ENCODE measurements at regions not wholly inside any gene's neighbourhood (a gene's known extent, or its start where the extent isn't known, plus 50 kb on each side); places are given as distances from the start of the nearest gene placed in this dataset.

- DNase-seq = no peak
- Histone ChIP-seq H3K4me3 (no peak overlapping the region), H3K27me3 (ENCODE audit: low read depth) (no peaks in the 10 kb centered on the region), H3K36me3 (no peaks in the 10 kb centered on the region), H3K4me1 (no peaks in the 10 kb centered on the region), H3K9me3 (replicated peaks) (no peaks in the 10 kb centered on the region), H3K27ac (replicated peaks) (no peak overlapping the region)
- intact Hi-C loops (cut with micrococcal nuclease) = no loop called here
- no peak for TF ChIP-seq CTCF (IDR thresholded peaks at IDR 0.05; ENCODE audit: borderline replicate concordance)
Measured at GRCh38 chr3:168552251-168552650, 456.5 kb upstream of the GOLIM4 start.

- intact Hi-C loops (cut with micrococcal nuclease) = no loop called here
- no peak for DNase-seq
- H3K27ac ChIP-seq (replicated peaks) = no peak overlapping the region
Measured at GRCh38 chr3:168548719-168549118, 453.0 kb upstream of the GOLIM4 start.

GRCh38 chr3:168546707-168547106 lies 451.0 kb upstream of the GOLIM4 start:
- H3K36me3 ChIP-seq = no peaks in the 10 kb centered on the region
- H3K27me3 ChIP-seq (ENCODE audit: low read depth) = no peaks in the 10 kb centered on the region
- H3K9me3 ChIP-seq (replicated peaks) = no peaks in the 10 kb centered on the region
- H3K4me1 ChIP-seq = peaks cover 6% of the 10 kb centered on the region
- DNase-seq = no peak
- TF ChIP-seq CTCF (IDR thresholded peaks at IDR 0.05; ENCODE audit: borderline replicate concordance) = no peak
- no peak overlapping the region for H3K27ac ChIP-seq (replicated peaks)
- intact Hi-C loops (cut with micrococcal nuclease) = no loop called here
- no peak overlapping the region for H3K4me3 ChIP-seq

More at GRCh38 chr3:168548719-168549118, 453.0 kb upstream of the GOLIM4 start:
- H3K4me3 ChIP-seq = no peak overlapping the region
- no peak for TF ChIP-seq CTCF (IDR thresholded peaks at IDR 0.05; ENCODE audit: borderline replicate concordance)
- no peaks in the 10 kb centered on the region for H3K27me3 ChIP-seq (ENCODE audit: low read depth)
- no peaks in the 10 kb centered on the region for H3K36me3 ChIP-seq
- peaks cover 6% of the 10 kb centered on the region for H3K4me1 ChIP-seq
- no peaks in the 10 kb centered on the region for H3K9me3 ChIP-seq (replicated peaks)

- Histone ChIP-seq H3K4me1 (peaks cover 6% of the 10 kb centered on the region), H3K36me3 (no peaks in the 10 kb centered on the region), H3K27ac (replicated peaks) (no peak overlapping the region), H3K4me3 (no peak overlapping the region), H3K9me3 (replicated peaks) (no peaks in the 10 kb centered on the region), H3K27me3 (ENCODE audit: low read depth) (no peaks in the 10 kb centered on the region)
- intact Hi-C loops (cut with micrococcal nuclease) = no loop called here
- TF ChIP-seq CTCF (IDR thresholded peaks at IDR 0.05; ENCODE audit: borderline replicate concordance) = no peak
- peak; percentile 45 for DNase-seq
Measured at GRCh38 chr3:168545591-168545990, 449.9 kb upstream of the GOLIM4 start.

GRCh38 chr3:168544097-168544957 lies 448.6 kb upstream of the GOLIM4 start:
- intact Hi-C loops (cut with micrococcal nuclease) = no loop called here
- Histone ChIP-seq H3K9me3 (replicated peaks) (no peaks in the 10 kb centered on the region), H3K27me3 (ENCODE audit: low read depth) (no peaks in the 10 kb centered on the region), H3K27ac (replicated peaks) (no peak overlapping the region), H3K4me1 (peaks cover 6% of the 10 kb centered on the region), H3K4me3 (no peak overlapping the region), H3K36me3 (no peaks in the 10 kb centered on the region)
- no peak for TF ChIP-seq CTCF (IDR thresholded peaks at IDR 0.05; ENCODE audit: borderline replicate concordance)
- DNase-seq = no peak
